H1 (cell line): ENCODE measurements at regions not wholly inside any gene's neighbourhood (a gene's known extent, or its start where the extent isn't known, plus 50 kb on each side); places are given as distances from the start of the nearest gene placed in this dataset.

Experiments used
- CTCF ChIA-PET: fragments of 300-600 bp; sonication (Branson Sonifier 250); formaldehyde crosslinking; loops from one replicate; lab custom pipeline; 2021; ENCODE audit not compliant: partially characterized antibody; lab: Charles Lee
- POLR2A ChIA-PET: fragments of 300-600 bp; sonication (Branson Sonifier 250); formaldehyde crosslinking; loops from one replicate; lab custom pipeline; 2021; ENCODE audit warnings: inconsistent platforms; ENCODE audit not compliant: partially characterized antibody; lab: Charles Lee
- DNase-seq, 2 experiments: peaks; one replicate each; pipeline versions ENCODE4 v3.0.0 to v3.0.0-alpha.2; 2010 to 2022; ENCODE audit warnings: low spot score in 2 of 2, low read depth in 1 of 2, mixed read lengths in 1 of 2
- FAIRE-seq: peaks from 2 replicates; lab custom pipeline; 2011; peaks lifted over from hg19 to GRCh38; lab: Jason Lieb, UNC
- H2AFZ ChIP-seq: 2 replicates; pipeline ENCODE4 v1.8.1; 2012; ENCODE audit warnings: low read length, inconsistent platforms
- H2AK5ac ChIP-seq: 2 replicates; pipeline ENCODE4 v1.6.1; 2013; ENCODE audit warnings: low read depth, low read length
- H2BK120ac ChIP-seq: replicated peaks from 2 replicates; pipeline ENCODE3; 2013; ENCODE audit warnings: low read depth, low read length, inconsistent platforms
- H2BK12ac ChIP-seq: 2 replicates; pipeline ENCODE4 v1.6.1; 2013; ENCODE audit warnings: low read depth, low read length
- H2BK15ac ChIP-seq: 2 replicates; pipeline ENCODE4 v1.6.1; 2013; ENCODE audit warnings: low read length
- H2BK20ac ChIP-seq: 2 replicates; pipeline ENCODE4 v1.6.1; 2013; ENCODE audit warnings: low read length
- H2BK5ac ChIP-seq: 2 replicates; pipeline ENCODE4 v1.6.1; 2013; ENCODE audit warnings: low read depth, low read length
- H3K14ac ChIP-seq: 2 replicates; pipeline ENCODE4 v1.6.1; 2013; ENCODE audit warnings: inconsistent platforms; ENCODE audit not compliant: insufficient read length
- H3K18ac ChIP-seq: 2 replicates; pipeline ENCODE4 v1.6.1; 2013; ENCODE audit warnings: low read length; ENCODE audit errors: extremely low read depth
- H3K23ac ChIP-seq: 2 replicates; pipeline ENCODE4 v1.6.1; 2013; ENCODE audit warnings: inconsistent platforms; ENCODE audit not compliant: insufficient read length
- H3K23me2 ChIP-seq: 2 replicates; pipeline ENCODE4 v1.6.1; 2013; ENCODE audit warnings: low read depth, low read length
- H3K27ac ChIP-seq: 2 replicates; pipeline ENCODE4 v1.6.1; 2011; ENCODE audit warnings: low read depth, low read length, inconsistent platforms
- H3K27me3 ChIP-seq, 4 experiments: replicated peaks in 1 of 4; 1 replicate in 1 of 4; 2 replicates in 3 of 4; pipeline versions ENCODE4 v1.6.1 to v1.8.1; 2011 to 2013; ENCODE audit warnings: low read length in 3 of 4, mild to moderate bottlenecking in 3 of 4, inconsistent platforms in 2 of 4, mixed read lengths in 2 of 4, moderate library complexity in 1 of 4; ENCODE audit not compliant: control insufficient read depth in 3 of 4, insufficient read depth in 3 of 4; ENCODE audit errors: extremely low read depth in 1 of 4
- H3K36me3 ChIP-seq, 4 experiments: 2 replicates each; pipeline versions ENCODE4 v1.6.1 to v1.8.1; 2011 to 2013; ENCODE audit warnings: mild to moderate bottlenecking in 4 of 4, low read length in 3 of 4, moderate library complexity in 2 of 4, control low read depth in 1 of 4, inconsistent platforms in 1 of 4; ENCODE audit not compliant: insufficient read depth in 4 of 4, control insufficient read depth in 2 of 4
- H3K4ac ChIP-seq: replicated peaks from 2 replicates; pipeline ENCODE3; 2013; ENCODE audit warnings: low read length, low read depth, mixed read lengths, inconsistent platforms; ENCODE audit not compliant: insufficient read length
- H3K4me1 ChIP-seq, 4 experiments: replicated peaks in 1 of 4; 1 replicate in 1 of 4; 2 replicates in 3 of 4; pipeline versions ENCODE4 v1.6.1 to v1.8.1; 2011 to 2013; ENCODE audit warnings: low read length in 3 of 4, inconsistent platforms in 2 of 4, mixed read lengths in 1 of 4; ENCODE audit not compliant: insufficient read depth in 4 of 4, control insufficient read depth in 3 of 4
- H3K4me2 ChIP-seq, 2 experiments: 2 replicates each; pipeline versions ENCODE4 v1.6.1 to v1.8.1; 2011 to 2013; ENCODE audit warnings: low read depth in 2 of 2, low read length in 2 of 2, control low read depth in 1 of 2, inconsistent platforms in 1 of 2, mild to moderate bottlenecking in 1 of 2; ENCODE audit not compliant: insufficient read depth in 1 of 2
- H3K4me3 ChIP-seq, 4 experiments: fragments of 200-600, 300-600 bp in 1 of 4; sonication (generic), shearing (Covaris generic), sonication (Bioruptor Twin) in 1 of 4; 2 replicates each; pipeline versions ENCODE4 v1.5.1 to v1.8.1; 2011 to 2016; ENCODE audit warnings: low read length in 4 of 4, low read depth in 3 of 4, control low read depth in 2 of 4, inconsistent platforms in 2 of 4, mild to moderate bottlenecking in 2 of 4, mixed read lengths in 1 of 4, moderate library complexity in 1 of 4; ENCODE audit not compliant: insufficient read depth in 2 of 4; ENCODE audit errors: extremely low read depth in 1 of 4
- H3K56ac ChIP-seq: replicated peaks from 2 replicates; pipeline ENCODE3; 2013; ENCODE audit warnings: low read depth, mild to moderate bottlenecking, mixed read lengths, low read length, inconsistent platforms; ENCODE audit not compliant: insufficient read length
- H3K79me1 ChIP-seq: 2 replicates; pipeline ENCODE4 v1.6.1; 2013; ENCODE audit warnings: low read depth, low read length, control low read depth
- H3K79me2 ChIP-seq, 2 experiments: 2 replicates each; pipeline versions ENCODE4 v1.6.1 to v1.8.1; 2012 to 2013; ENCODE audit warnings: low read length in 2 of 2, mild to moderate bottlenecking in 2 of 2, inconsistent platforms in 1 of 2; ENCODE audit not compliant: insufficient read depth in 2 of 2, control insufficient read depth in 1 of 2
- H3K9ac ChIP-seq, 4 experiments: replicated peaks in 1 of 4; 1 replicate in 1 of 4; 2 replicates in 3 of 4; pipeline versions ENCODE4 v1.6.1 to v1.8.1; 2011 to 2013; ENCODE audit warnings: low read depth in 3 of 4, low read length in 3 of 4, control low read depth in 2 of 4, mild to moderate bottlenecking in 2 of 4, moderate library complexity in 2 of 4, inconsistent platforms in 1 of 4; ENCODE audit errors: extremely low read depth in 1 of 4
- H3K9me3 ChIP-seq, 2 experiments: 2 replicates each; pipeline versions ENCODE4 v1.6.1 to v1.8.1; 2012 to 2013; ENCODE audit warnings: mild to moderate bottlenecking in 2 of 2, moderate library complexity in 2 of 2, control low read depth in 1 of 2, inconsistent platforms in 1 of 2, low read depth in 1 of 2, low read length in 1 of 2, mixed read lengths in 1 of 2; ENCODE audit not compliant: insufficient read depth in 2 of 2
- H4K20me1 ChIP-seq, 2 experiments: replicated peaks in 1 of 2; 2 replicates each; pipeline versions ENCODE3 to v1.8.1; 2011 to 2013; ENCODE audit warnings: inconsistent platforms in 2 of 2, low read length in 2 of 2, mild to moderate bottlenecking in 1 of 2; ENCODE audit not compliant: insufficient read depth in 2 of 2, control insufficient read depth in 1 of 2
- H4K5ac ChIP-seq: 2 replicates; pipeline ENCODE4 v1.6.1; 2013; ENCODE audit warnings: low read length, low read depth, mixed read lengths, inconsistent platforms; ENCODE audit not compliant: insufficient read length
- H4K8ac ChIP-seq: 2 replicates; pipeline ENCODE4 v1.8.0; 2013; ENCODE audit warnings: mild to moderate bottlenecking, moderate library complexity, low read length, inconsistent platforms; ENCODE audit not compliant: insufficient read depth; ENCODE audit errors: extremely low read depth
- H4K91ac ChIP-seq: replicated peaks from 2 replicates; pipeline ENCODE3; 2013; ENCODE audit warnings: low read length, mixed read lengths, inconsistent platforms; ENCODE audit not compliant: insufficient read length
- CHD1 ChIP-seq: IDR thresholded peaks from 2 replicates; pipeline ENCODE4 v1.6.1; 2012; ENCODE audit warnings: low read depth, low read length, improper control_type of control experiment
- EZH2 ChIP-seq: fragments of 200-600 bp; sonication (generic); IDR thresholded peaks from 2 replicates; pipeline ENCODE4 v1.7.1; 2012; ENCODE audit warnings: low read depth, mild to moderate bottlenecking, moderate library complexity, low read length, inconsistent platforms; ENCODE audit not compliant: severe bottlenecking
- KDM1A ChIP-seq: fragments of 200-600, 300-600 bp; sonication (generic); IDR thresholded peaks from 2 replicates; pipeline ENCODE4 v1.7.1; 2016; ENCODE audit warnings: mild to moderate bottlenecking, low read length, borderline replicate concordance
- KDM5A ChIP-seq: fragments of 200-600 bp; IDR thresholded peaks from 2 replicates; pipeline ENCODE4 v1.7.1; 2012; ENCODE audit warnings: mild to moderate bottlenecking, low read length, inconsistent platforms, mixed read lengths
- MAFK ChIP-seq: IDR thresholded peaks from 2 replicates; pipeline ENCODE4 v1.6.1; 2012; ENCODE audit warnings: low read depth, mild to moderate bottlenecking, improper control_type of control experiment, low read length
- NRF1 ChIP-seq: IDR thresholded peaks from 2 replicates; pipeline ENCODE4 v1.6.1; 2011; ENCODE audit warnings: mild to moderate bottlenecking, low read depth, low read length, improper control_type of control experiment
- PHF8 ChIP-seq: fragments of 200-600 bp; sonication (generic); conservative IDR thresholded peaks from 2 replicates; pipeline ENCODE4 v1.7.1; 2012; ENCODE audit warnings: low read depth, mild to moderate bottlenecking, inconsistent platforms, low read length, moderate library complexity
- POU5F1 ChIP-seq: IDR thresholded peaks from 2 replicates; pipeline ENCODE4 v1.6.1; 2011; ENCODE audit warnings: low read depth, mild to moderate bottlenecking, low read length, moderate library complexity
- RNF2 ChIP-seq: fragments of 200-900, 300-1000 bp; sonication (generic); IDR thresholded peaks from 2 replicates; pipeline ENCODE4 v1.7.1; 2016; ENCODE audit warnings: borderline replicate concordance, low read depth, mild to moderate bottlenecking, antibody characterized with exemption, low read length; ENCODE audit not compliant: poor library complexity, severe bottlenecking; ENCODE audit errors: missing control alignments
- SIRT6 ChIP-seq: IDR thresholded peaks from one replicate; pipeline ENCODE4 v1.7.1; 2012; ENCODE audit warnings: low read length, inconsistent platforms
- SP4 ChIP-seq: IDR thresholded peaks from 2 replicates; pipeline ENCODE4 v1.6.1; 2012; ENCODE audit warnings: low read length, inconsistent platforms
- SUZ12 ChIP-seq: fragments of 200-600 bp; sonication (generic); IDR thresholded peaks from 2 replicates; pipeline ENCODE4 v1.6.1; 2012; ENCODE audit warnings: mild to moderate bottlenecking, inconsistent platforms, low read length, moderate library complexity, mixed read lengths
- TAF7 ChIP-seq: optimal IDR thresholded peaks from 2 replicates; pipeline ENCODE3; 2011; ENCODE audit warnings: low read depth, mild to moderate bottlenecking, inconsistent platforms, low read length, moderate library complexity, borderline replicate concordance
- TCF12 ChIP-seq: IDR thresholded peaks from 2 replicates; pipeline ENCODE4 v1.6.1; 2011; ENCODE audit warnings: low read depth, mild to moderate bottlenecking, low read length
- WGBS, 2 experiments: shearing (Covaris generic) in 1 of 2; methylation state at CpG; one replicate each; pipeline versions ENCODE4 v1.1.6 to v1.1.7; 2013 to 2015; ENCODE audit warnings: low lambda C conversion rate in 2 of 2, mixed read lengths in 2 of 2, inconsistent platforms in 1 of 2, low coverage in 1 of 2, missing lambda C conversion rate in 1 of 2; ENCODE audit not compliant: insufficient replicate concordance in 2 of 2, insufficient coverage in 1 of 2, insufficient read length in 1 of 2; ENCODE audit errors: extremely low coverage in 1 of 2, missing lambda C conversion rate in 1 of 2; 5-methylcytosine and 5-hydroxymethylcytosine counted together
- TF ChIP-seq, protein P1 (sequence below): IDR thresholded peaks from 2 replicates; pipeline ENCODE4 v1.6.1; 2012; ENCODE audit warnings: inconsistent platforms

DNA sequence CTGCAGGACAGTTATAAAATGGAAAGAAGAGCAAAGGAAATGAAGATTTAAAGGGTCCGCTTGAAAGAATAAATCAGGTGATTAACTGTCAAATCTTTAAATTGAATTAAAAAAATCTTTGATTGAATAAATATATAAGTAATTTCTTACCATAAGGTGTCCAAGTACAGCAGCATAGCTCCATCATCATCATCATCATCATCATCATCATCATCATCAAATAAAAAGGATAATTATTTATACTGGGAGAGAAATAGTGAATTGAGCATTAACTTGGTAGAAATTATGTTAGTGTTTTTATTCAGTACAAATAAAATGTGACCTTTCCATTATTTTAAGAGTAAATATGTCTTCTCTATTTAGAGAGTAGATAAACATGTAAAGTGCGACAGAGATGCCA lies 745.6 kb upstream of the MARCKS start:
- Histone ChIP-seq H2BK5ac (no peak overlapping the region), H3K27ac (no peak overlapping the region), H4K91ac (no peak overlapping the region), H3K14ac (no peak overlapping the region), H3K4me3 (no peak overlapping the region), H3K79me2 (no peaks in the 10 kb centered on the region), H2AK5ac (no peak overlapping the region), H3K36me3 (no peaks in the 10 kb centered on the region), H4K8ac (no peak overlapping the region), H3K23ac (no peak overlapping the region), H2BK15ac (no peak overlapping the region), H2AFZ (no peak overlapping the region), H3K27me3 (no peaks in the 10 kb centered on the region), H2BK12ac (no peak overlapping the region), H3K18ac (no peak overlapping the region), H3K9me3 (no peaks in the 10 kb centered on the region; a peak in 1 of 4 replicates), H2BK20ac (no peak overlapping the region), H3K4me1 (no peaks in the 10 kb centered on the region), H4K5ac (no peak overlapping the region), H3K56ac (no peak overlapping the region), H3K4ac (no peak overlapping the region), H4K20me1 (no peaks in the 10 kb centered on the region), H3K4me2 (no peak overlapping the region), H3K79me1 (no peaks in the 10 kb centered on the region), H2BK120ac (no peak overlapping the region), H3K23me2 (no peaks in the 10 kb centered on the region), H3K9ac (no peak overlapping the region)
- DNase-seq, result no peak
- POLR2A ChIA-PET, result no interaction called here
- CTCF ChIA-PET, result interaction anchor here (0.9 kb wide), 1 partner anchor 309 kb away, joined by 3 read pairs; no protein-coding TSS in a partner anchor
- FAIRE-seq, result no peak
- 96% methylated on average over 2 of the region's 2 CpGs; no CpG with 5 or more reads in 1 of the 2 experiments for WGBS, 2 experiments
- TF ChIP-seq POU5F1, result no peak
- no peak for TF ChIP-seq KDM5A
- no peak for TF ChIP-seq RNF2
- no peak for TF ChIP-seq SIRT6
- TF ChIP-seq, protein P1, sequence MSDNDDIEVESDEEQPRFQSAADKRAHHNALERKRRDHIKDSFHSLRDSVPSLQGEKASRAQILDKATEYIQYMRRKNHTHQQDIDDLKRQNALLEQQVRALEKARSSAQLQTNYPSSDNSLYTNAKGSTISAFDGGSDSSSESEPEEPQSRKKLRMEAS, result no peak
- TF ChIP-seq TCF12, result no peak
- no peak for TF ChIP-seq EZH2
- no peak for TF ChIP-seq MAFK
- TF ChIP-seq PHF8, result no peak
- TF ChIP-seq NRF1, result no peak
- TF ChIP-seq SUZ12, result no peak
- no peak for TF ChIP-seq TAF7
- no peak for TF ChIP-seq SP4
- no peak for TF ChIP-seq KDM1A
- TF ChIP-seq CHD1, result no peak
